Neural cell (in vitro differentiated cells): ENCODE measurements at regions not wholly inside any gene's neighbourhood (a gene's known extent, or its start where the extent isn't known, plus 50 kb on each side); places are given as distances from the start of the nearest gene placed in this dataset.

Source experiments
- H2AFZ ChIP-seq: fragments of 200-600, 300-800 bp; sonication (generic), shearing (Covaris generic); 2 replicates; pipeline ENCODE4 v1.6.0; 2014; ENCODE audit warnings: low read depth, mild to moderate bottlenecking, antibody characterized with exemption, low read length, moderate library complexity
- H3F3A ChIP-seq: fragments of 200-600 bp; shearing (Covaris generic); 2 replicates; pipeline ENCODE4 v1.6.1; 2016; ENCODE audit warnings: mild to moderate bottlenecking, moderate library complexity, mixed read lengths, antibody characterized with exemption, low read length; ENCODE audit not compliant: insufficient read depth, poor library complexity, severe bottlenecking
- H3K27ac ChIP-seq: fragments of 200-600, 300-800 bp; sonication (generic), shearing (Covaris generic); 2 replicates; pipeline ENCODE4 v1.5.1; 2014; ENCODE audit warnings: mild to moderate bottlenecking, low read length, moderate library complexity
- H3K27me3 ChIP-seq: fragments of 300-800, 200-600 bp; sonication (generic), shearing (Covaris generic); 2 replicates; pipeline ENCODE4 v1.6.0; 2014; ENCODE audit warnings: mild to moderate bottlenecking, low read depth, low read length, moderate library complexity; ENCODE audit not compliant: insufficient read depth
- H3K36me3 ChIP-seq: fragments of 300-800, 200-600 bp; sonication (generic), shearing (Covaris generic); 2 replicates; pipeline ENCODE4 v1.5.1; 2014; ENCODE audit warnings: mild to moderate bottlenecking, antibody characterized with exemption, low read length, moderate library complexity; ENCODE audit not compliant: insufficient read depth
- H3K4me2 ChIP-seq: fragments of 300-800, 200-600 bp; sonication (generic), shearing (Covaris generic); 2 replicates; pipeline ENCODE4 v1.6.0; 2014; ENCODE audit warnings: mild to moderate bottlenecking, low read length
- H3K4me3 ChIP-seq: fragments of 300-800, 200-600 bp; sonication (generic), shearing (Covaris generic); 2 replicates; pipeline ENCODE4 v1.5.1; 2014; ENCODE audit warnings: mild to moderate bottlenecking, low read length, moderate library complexity
- H3K79me2 ChIP-seq: fragments of 200-600 bp; shearing (Covaris generic); replicated peaks from 2 replicates; pipeline ENCODE4 v1.6.0; 2014; ENCODE audit warnings: mild to moderate bottlenecking, low read length, moderate library complexity; ENCODE audit not compliant: insufficient read depth
- H3K9ac ChIP-seq: fragments of 300-800, 200-600 bp; sonication (generic), shearing (Covaris generic); 2 replicates; pipeline ENCODE4 v1.6.1; 2016; ENCODE audit warnings: mild to moderate bottlenecking, low read length, mixed read lengths
- H3K9me2 ChIP-seq: fragments of 200-600 bp; shearing (Covaris generic); 2 replicates; pipeline ENCODE4 v1.6.1; 2016; ENCODE audit warnings: mild to moderate bottlenecking, low read length, mixed read lengths; ENCODE audit not compliant: insufficient read depth
- H3K9me3 ChIP-seq: fragments of 200-600, 300-800 bp; sonication (generic), shearing (Covaris generic); 2 replicates; pipeline ENCODE4 v1.6.1; 2016; ENCODE audit warnings: mild to moderate bottlenecking, mixed run types, low read length, moderate library complexity, mixed read lengths
- H4K20me1 ChIP-seq: fragments of 200-600 bp; shearing (Covaris generic); 2 replicates; pipeline ENCODE4 v1.6.1; 2016; ENCODE audit warnings: mild to moderate bottlenecking, mixed run types; ENCODE audit not compliant: insufficient read depth
- EP300 ChIP-seq: fragments of 450-650 bp; conservative IDR thresholded peaks from 2 replicates; pipeline ENCODE4 v1.6.1; 2014; ENCODE audit warnings: antibody characterized with exemption, mild to moderate bottlenecking, moderate library complexity; ENCODE audit not compliant: poor library complexity, severe bottlenecking
- EZH2 ChIP-seq: fragments of 200-600, 300-800 bp; shearing (Covaris generic), sonication (generic); IDR thresholded peaks from 2 replicates; pipeline ENCODE4 v1.6.1; 2014; ENCODE audit warnings: antibody characterized with exemption, low read length, borderline replicate concordance, mild to moderate bottlenecking; ENCODE audit not compliant: insufficient read depth, poor library complexity, severe bottlenecking
- MXI1 ChIP-seq: fragments of 450-650 bp; conservative IDR thresholded peaks from 2 replicates; pipeline ENCODE4 v1.6.1; 2014; ENCODE audit warnings: antibody characterized with exemption, mild to moderate bottlenecking; ENCODE audit not compliant: poor library complexity, severe bottlenecking
- POLR2AphosphoS5 ChIP-seq: IDR thresholded peaks from 2 replicates; pipeline ENCODE4 v1.6.1; 2012
- RAD21 ChIP-seq: fragments of 450-650 bp; conservative IDR thresholded peaks from 2 replicates; pipeline ENCODE4 v1.6.1; 2014; ENCODE audit warnings: antibody characterized with exemption, mild to moderate bottlenecking, moderate library complexity
- SMC3 ChIP-seq: fragments of 450-650 bp; conservative IDR thresholded peaks from 2 replicates; pipeline ENCODE4 v1.6.1; 2014; ENCODE audit warnings: antibody characterized with exemption, mild to moderate bottlenecking, moderate library complexity; ENCODE audit not compliant: poor library complexity
- TAF1 ChIP-seq: IDR thresholded peaks from 2 replicates; pipeline ENCODE4 v1.6.1; 2012; ENCODE audit warnings: low read depth
- TF ChIP-seq, protein P1 (sequence below): fragments of 450-650 bp; IDR thresholded peaks from 2 replicates; pipeline ENCODE4 v1.5.1; 2014; ENCODE audit warnings: antibody characterized with exemption, mild to moderate bottlenecking, moderate library complexity; ENCODE audit not compliant: poor library complexity, severe bottlenecking
- TF ChIP-seq, protein P2 (sequence below): IDR thresholded peaks from 2 replicates; pipeline ENCODE4 v1.6.1; 2012; ENCODE audit warnings: borderline replicate concordance

DNA sequence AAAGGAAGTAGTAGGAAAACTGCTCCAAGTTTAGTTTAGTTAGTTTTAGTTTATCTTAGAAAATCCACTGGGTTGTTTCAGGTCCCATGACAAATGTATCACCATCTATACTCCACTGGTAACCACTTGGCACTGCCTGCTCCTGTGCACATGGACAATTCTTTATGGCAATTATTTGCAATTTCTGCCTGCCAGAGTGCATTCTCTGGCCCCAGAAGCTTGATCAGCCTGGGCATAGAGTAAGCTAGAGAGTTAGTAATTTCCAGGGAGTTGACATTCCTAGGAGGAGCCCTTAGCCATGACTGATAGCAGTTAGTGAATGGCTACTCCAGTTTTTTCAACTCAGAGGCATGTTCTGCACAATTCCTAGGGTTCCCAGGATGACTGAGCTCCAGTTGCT is 203.2 kb upstream of the FGF13 start:
- Histone ChIP-seq H3K9ac (no peak overlapping the region), H3K79me2 (no peaks in the 10 kb centered on the region), H3K36me3 (no peaks in the 10 kb centered on the region), H3F3A (no peaks in the 10 kb centered on the region), H3K9me2 (no peaks in the 10 kb centered on the region), H3K27ac (no peak overlapping the region), H3K4me3 (no peak overlapping the region), H3K9me3 (no peaks in the 10 kb centered on the region), H3K4me2 (no peak overlapping the region), H3K27me3 (no peaks in the 10 kb centered on the region), H4K20me1 (no peaks in the 10 kb centered on the region), H2AFZ (no peak overlapping the region)
- TF ChIP-seq SMC3 (no peak), POLR2AphosphoS5 (no peak), EP300 (no peak), EZH2 (no peak), MXI1 (no peak), TAF1 (no peak), RAD21 (no peak)
- TF ChIP-seq, protein P1, sequence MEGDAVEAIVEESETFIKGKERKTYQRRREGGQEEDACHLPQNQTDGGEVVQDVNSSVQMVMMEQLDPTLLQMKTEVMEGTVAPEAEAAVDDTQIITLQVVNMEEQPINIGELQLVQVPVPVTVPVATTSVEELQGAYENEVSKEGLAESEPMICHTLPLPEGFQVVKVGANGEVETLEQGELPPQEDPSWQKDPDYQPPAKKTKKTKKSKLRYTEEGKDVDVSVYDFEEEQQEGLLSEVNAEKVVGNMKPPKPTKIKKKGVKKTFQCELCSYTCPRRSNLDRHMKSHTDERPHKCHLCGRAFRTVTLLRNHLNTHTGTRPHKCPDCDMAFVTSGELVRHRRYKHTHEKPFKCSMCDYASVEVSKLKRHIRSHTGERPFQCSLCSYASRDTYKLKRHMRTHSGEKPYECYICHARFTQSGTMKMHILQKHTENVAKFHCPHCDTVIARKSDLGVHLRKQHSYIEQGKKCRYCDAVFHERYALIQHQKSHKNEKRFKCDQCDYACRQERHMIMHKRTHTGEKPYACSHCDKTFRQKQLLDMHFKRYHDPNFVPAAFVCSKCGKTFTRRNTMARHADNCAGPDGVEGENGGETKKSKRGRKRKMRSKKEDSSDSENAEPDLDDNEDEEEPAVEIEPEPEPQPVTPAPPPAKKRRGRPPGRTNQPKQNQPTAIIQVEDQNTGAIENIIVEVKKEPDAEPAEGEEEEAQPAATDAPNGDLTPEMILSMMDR, result no peak
- TF ChIP-seq, protein P2, sequence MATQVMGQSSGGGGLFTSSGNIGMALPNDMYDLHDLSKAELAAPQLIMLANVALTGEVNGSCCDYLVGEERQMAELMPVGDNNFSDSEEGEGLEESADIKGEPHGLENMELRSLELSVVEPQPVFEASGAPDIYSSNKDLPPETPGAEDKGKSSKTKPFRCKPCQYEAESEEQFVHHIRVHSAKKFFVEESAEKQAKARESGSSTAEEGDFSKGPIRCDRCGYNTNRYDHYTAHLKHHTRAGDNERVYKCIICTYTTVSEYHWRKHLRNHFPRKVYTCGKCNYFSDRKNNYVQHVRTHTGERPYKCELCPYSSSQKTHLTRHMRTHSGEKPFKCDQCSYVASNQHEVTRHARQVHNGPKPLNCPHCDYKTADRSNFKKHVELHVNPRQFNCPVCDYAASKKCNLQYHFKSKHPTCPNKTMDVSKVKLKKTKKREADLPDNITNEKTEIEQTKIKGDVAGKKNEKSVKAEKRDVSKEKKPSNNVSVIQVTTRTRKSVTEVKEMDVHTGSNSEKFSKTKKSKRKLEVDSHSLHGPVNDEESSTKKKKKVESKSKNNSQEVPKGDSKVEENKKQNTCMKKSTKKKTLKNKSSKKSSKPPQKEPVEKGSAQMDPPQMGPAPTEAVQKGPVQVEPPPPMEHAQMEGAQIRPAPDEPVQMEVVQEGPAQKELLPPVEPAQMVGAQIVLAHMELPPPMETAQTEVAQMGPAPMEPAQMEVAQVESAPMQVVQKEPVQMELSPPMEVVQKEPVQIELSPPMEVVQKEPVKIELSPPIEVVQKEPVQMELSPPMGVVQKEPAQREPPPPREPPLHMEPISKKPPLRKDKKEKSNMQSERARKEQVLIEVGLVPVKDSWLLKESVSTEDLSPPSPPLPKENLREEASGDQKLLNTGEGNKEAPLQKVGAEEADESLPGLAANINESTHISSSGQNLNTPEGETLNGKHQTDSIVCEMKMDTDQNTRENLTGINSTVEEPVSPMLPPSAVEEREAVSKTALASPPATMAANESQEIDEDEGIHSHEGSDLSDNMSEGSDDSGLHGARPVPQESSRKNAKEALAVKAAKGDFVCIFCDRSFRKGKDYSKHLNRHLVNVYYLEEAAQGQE, result no peak

DNA sequence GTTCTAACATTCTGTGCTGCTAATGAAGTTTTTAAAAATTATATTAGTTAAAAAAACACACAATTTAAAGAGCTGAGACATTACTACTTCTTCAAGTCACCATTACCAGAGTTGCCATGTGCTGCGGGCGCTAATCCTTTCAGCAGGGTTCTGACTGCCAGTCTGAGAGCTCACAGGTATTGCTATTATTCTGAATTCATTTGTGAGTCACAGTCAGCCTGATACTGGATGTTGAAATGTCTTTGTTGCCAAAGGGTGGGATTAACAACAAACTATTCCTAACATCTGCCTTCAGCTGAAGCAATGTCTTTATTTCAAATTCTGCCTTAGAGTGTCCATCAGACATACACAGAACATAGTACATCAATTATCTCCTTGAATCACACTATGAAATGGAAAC is 197.1 kb upstream of the FGF13 start:
- Histone ChIP-seq H3K9me3 (no peaks in the 10 kb centered on the region), H4K20me1 (no peaks in the 10 kb centered on the region), H3K4me3 (no peak overlapping the region), H3K4me2 (no peak overlapping the region), H3K79me2 (no peaks in the 10 kb centered on the region), H2AFZ (no peak overlapping the region), H3F3A (no peaks in the 10 kb centered on the region), H3K27me3 (no peaks in the 10 kb centered on the region), H3K9ac (no peak overlapping the region), H3K27ac (no peak overlapping the region), H3K36me3 (no peaks in the 10 kb centered on the region), H3K9me2 (no peaks in the 10 kb centered on the region)
- TF ChIP-seq, protein P2, result no peak
- no peak for TF ChIP-seq TAF1
- no peak for TF ChIP-seq SMC3
- TF ChIP-seq, protein P1, result no peak
- TF ChIP-seq MXI1, result no peak
- TF ChIP-seq POLR2AphosphoS5, result no peak
- no peak for TF ChIP-seq EP300
- no peak for TF ChIP-seq EZH2
- TF ChIP-seq RAD21, result no peak
